Transverse colon (tissue), 4 donors: ENCODE measurements at regions not wholly inside any gene's neighbourhood (a gene's known extent, or its start where the extent isn't known, plus 50 kb on each side); places are given as distances from the start of the nearest gene placed in this dataset.

Experiments
- DNase-seq: peaks from one replicate; pipeline ENCODE4 v3.0.0-alpha.2; 2019
- H3K27ac ChIP-seq, 4 donors: fragments of 200-600 bp; sonication (generic); 2 replicates each; pipeline ENCODE4 v1.5.1; 2016 to 2018; ENCODE audit warnings: inconsistent platforms in 4 of 4
- H3K27me3 ChIP-seq: fragments of 200-600 bp; sonication (generic); 2 replicates; pipeline ENCODE4 v1.5.1; 2017; ENCODE audit warnings: inconsistent platforms
- H3K36me3 ChIP-seq, 4 donors: fragments of 200-600 bp; sonication (generic); 2 replicates each; pipeline ENCODE4 v1.5.1; 2017 to 2019; ENCODE audit warnings: inconsistent platforms in 4 of 4
- H3K4me1 ChIP-seq, 4 donors: fragments of 200-600 bp; sonication (generic); 2 replicates each; pipeline ENCODE4 v1.5.1; 2017 to 2020; ENCODE audit warnings: inconsistent platforms in 4 of 4
- H3K4me3 ChIP-seq, 4 donors: fragments of 200-600 bp; sonication (generic); 1 replicate in 1 of 4; 2 replicates in 3 of 4; pipeline versions ENCODE4 v1.5.1 to v1.6.1; 2017 to 2019; ENCODE audit warnings: inconsistent platforms in 4 of 4
- H3K9me3 ChIP-seq, 2 donors: fragments of 200-600 bp; sonication (generic); 2 replicates each; pipeline ENCODE4 v1.5.1; 2017 to 2019; ENCODE audit warnings: inconsistent platforms in 2 of 2
- CTCF ChIP-seq, 5 experiments: fragments of 200-600 bp in 3 of 5; fragments of 450-650 bp in 2 of 5; sonication (generic) in 3 of 5; IDR thresholded peaks; 1 replicate in 2 of 5; 2 replicates in 3 of 5; pipeline ENCODE4 v1.5.1; 2016 to 2017; ENCODE audit warnings: antibody characterized with exemption in 5 of 5, inconsistent platforms in 3 of 5, mild to moderate bottlenecking in 2 of 5, moderate library complexity in 1 of 5
- EP300 ChIP-seq: sonication (generic); formaldehyde crosslinking; IDR thresholded peaks from one replicate; pipeline ENCODE4 v1.6.1; 2017; ENCODE audit warnings: antibody characterized with exemption, low read depth
- POLR2A ChIP-seq: fragments of 450-650 bp; IDR thresholded peaks from one replicate; pipeline ENCODE4 v1.6.1; 2016; ENCODE audit warnings: antibody characterized with exemption, mild to moderate bottlenecking, moderate library complexity
- POLR2AphosphoS5 ChIP-seq, 3 donors: sonication (generic); formaldehyde crosslinking; IDR thresholded peaks; one replicate each; pipeline ENCODE4 v1.6.1; 2016; ENCODE audit warnings: antibody characterized with exemption in 3 of 3
- WGBS, 2 donors: methylation state at CpG; one replicate each; pipeline ENCODE4 v1.1.5; 2018; ENCODE audit warnings: low coverage in 1 of 2; 5-methylcytosine and 5-hydroxymethylcytosine counted together
- in situ Hi-C, 4 donors: fragments of 200-750 bp; cut with MboI; loops; one replicate each; pipeline versions ENCODE4 v1.15.0 to v1.15.1; 2017; ENCODE audit warnings: low sequenced_read_pairs in 3 of 4, low pct_ligation_motif_present in 1 of 4, low pct_unique_long_range_greater_than_20kb in 1 of 4
- intact Hi-C: fragments of 100-400 bp; cut with DNase I; formaldehyde crosslinking; loops from one replicate; pipeline ENCODE4 v1.15.1; 2023; ENCODE audit warnings: low total_unique reads

DNA sequence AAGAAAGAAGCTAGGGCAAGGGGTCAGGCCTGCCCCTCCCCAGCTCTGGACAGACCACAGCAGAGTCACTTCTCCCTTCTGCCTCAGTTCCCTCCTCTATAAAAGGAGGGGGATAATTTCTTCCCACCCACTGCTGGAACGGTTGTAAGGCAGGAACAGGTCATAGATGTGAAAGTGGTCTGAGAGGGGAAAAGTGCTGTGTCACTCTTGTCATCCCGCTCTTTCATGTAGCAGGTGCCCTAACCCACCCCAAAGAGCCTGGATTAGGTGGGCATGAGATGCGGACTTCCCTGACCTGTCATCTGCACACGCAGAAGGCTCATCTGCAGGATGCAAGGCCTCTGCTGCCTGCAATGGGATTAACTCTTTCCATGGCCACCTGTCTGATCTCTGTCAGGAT is 218.2 kb upstream of the LRFN2 start:
- Histone ChIP-seq H3K36me3 (no peaks in the 10 kb centered on the region), H3K9me3 (no peaks in the 10 kb centered on the region), H3K4me3 (no peak overlapping the region), H3K4me1 (peaks cover 0 to 16% (median 6%) of the 10 kb centered on the region in 4 donors), H3K27me3 (no peaks in the 10 kb centered on the region), H3K27ac (no peak overlapping the region)
- 33 to 90% methylated on average over 1 to 4 of the region's 4 CpGs for WGBS, 2 donors
- in situ Hi-C loops (loop anchor here in 2 of 4 donors (25.0 kb wide), 1 partner anchor 468 kb away; no protein-coding TSS in a partner anchor), intact Hi-C loops (no loop called here)
- TF ChIP-seq POLR2A (no peak), EP300 (no peak), POLR2AphosphoS5 (IDR thresholded peaks at IDR 0.05) (no peak), CTCF (IDR thresholded peaks at IDR 0.05) (no peak)
- DNase-seq: no peak

DNA sequence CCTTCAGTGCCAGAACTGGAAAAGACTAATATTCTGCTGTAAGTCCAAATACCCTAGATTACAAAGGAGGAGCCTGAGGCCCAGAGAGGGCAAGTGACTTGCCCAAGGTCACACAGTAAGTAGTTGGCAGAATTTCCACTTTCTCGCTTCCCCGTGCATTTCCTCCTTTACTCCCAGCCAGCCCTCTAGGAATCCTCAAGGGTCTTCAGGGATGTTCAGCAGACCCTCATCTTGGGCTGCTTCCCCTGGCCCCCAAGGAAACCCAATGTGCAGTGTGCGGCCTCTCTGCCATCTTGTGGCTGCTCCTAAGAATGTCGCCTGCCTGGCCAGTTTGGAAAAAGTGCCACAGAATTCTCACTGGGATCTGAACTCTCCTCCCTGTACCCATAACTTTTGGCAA is 217.7 kb upstream of the LRFN2 start:
- WGBS, 2 donors: 67 to 88% methylated on average over 1 to 4 of the region's 4 CpGs
- no peaks in the 10 kb centered on the region for H3K9me3 ChIP-seq
- no peaks in the 10 kb centered on the region for H3K36me3 ChIP-seq
- no peak overlapping the region for H3K4me3 ChIP-seq
- no peak for TF ChIP-seq POLR2A
- peak in 1 of 5 experiments; percentile 23 for TF ChIP-seq CTCF (IDR thresholded peaks at IDR 0.05)
- TF ChIP-seq EP300: no peak
- in situ Hi-C loops: loop anchor here in 2 of 4 donors (25.0 kb wide), 1 partner anchor 468 kb away; no protein-coding TSS in a partner anchor
- peaks cover 0 to 16% (median 6%) of the 10 kb centered on the region in 4 donors for H3K4me1 ChIP-seq
- intact Hi-C loops: no loop called here
- DNase-seq: no peak
- H3K27ac ChIP-seq: peak overlapping the region in 3 of 4 donors; percentile 19 to 55 (median 40)
- no peaks in the 10 kb centered on the region for H3K27me3 ChIP-seq

GRCh38 chr6:40803897-40804702 is 216.9 kb upstream of the LRFN2 start:
- Histone ChIP-seq H3K4me3 (no peak overlapping the region), H3K36me3 (no peaks in the 10 kb centered on the region), H3K9me3 (no peaks in the 10 kb centered on the region), H3K27ac (peak overlapping the region; percentile 14 to 55 (median 30)), H3K4me1 (peaks cover 0 to 16% (median 6%) of the 10 kb centered on the region in 4 donors), H3K27me3 (no peaks in the 10 kb centered on the region)
- TF ChIP-seq CTCF (IDR thresholded peaks at IDR 0.05): no peak
- no peak for TF ChIP-seq POLR2A
- no peak for TF ChIP-seq POLR2AphosphoS5 (IDR thresholded peaks at IDR 0.05)
- no peak for TF ChIP-seq EP300
- intact Hi-C loops: no loop called here
- no peak for DNase-seq
- 58 to 80% methylated on average over 1 of the region's 1 CpG for WGBS, 2 donors
- in situ Hi-C loops: loop anchor here in 2 of 4 donors (25.0 kb wide), 1 partner anchor 467 kb away; no protein-coding TSS in a partner anchor

GRCh38 chr6:40802481-40802880 is 215.3 kb upstream of the LRFN2 start:
- Histone ChIP-seq H3K4me3 (no peak overlapping the region), H3K4me1 (peaks cover 0 to 16% (median 6%) of the 10 kb centered on the region in 4 donors), H3K36me3 (no peaks in the 10 kb centered on the region), H3K27ac (no peak overlapping the region), H3K27me3 (no peaks in the 10 kb centered on the region), H3K9me3 (no peaks in the 10 kb centered on the region)
- WGBS, 2 donors: 68 to 71% methylated on average over 3 to 5 of the region's 5 CpGs
- in situ Hi-C loops (loop anchor here in 2 of 4 donors (25.0 kb wide), 1 partner anchor 465 kb away; no protein-coding TSS in a partner anchor), intact Hi-C loops (no loop called here)
- no peak for DNase-seq
- TF ChIP-seq EP300 (no peak), CTCF (IDR thresholded peaks at IDR 0.05) (no peak), POLR2AphosphoS5 (IDR thresholded peaks at IDR 0.05) (no peak), POLR2A (no peak)
